A549 (cell line): ENCODE measurements at regions not wholly inside any gene's neighbourhood (a gene's known extent, or its start where the extent isn't known, plus 50 kb on each side); places are given as distances from the start of the nearest gene placed in this dataset.

ENCODE experiments used
- BCL3 ChIP-seq: fragments of >200 bp; sonication (Bioruptor Twin); formaldehyde crosslinking; IDR thresholded peaks from 3 replicates; pipeline ENCODE4 v1.6.1; 2016
- CTCF ChIP-seq: fragments of >200 bp; sonication (Bioruptor Twin); formaldehyde crosslinking; IDR thresholded peaks from 3 replicates; pipeline ENCODE4 v1.5.1; 2016
- ELK1 ChIP-seq: fragments of 150-350 bp; IDR thresholded peaks from 2 replicates; pipeline ENCODE4 v1.6.1; 2014; ENCODE audit warnings: low read depth, mild to moderate bottlenecking, low read length
- EP300 ChIP-seq, 2 experiments: fragments of >200 bp; sonication (Bioruptor Twin); formaldehyde crosslinking; IDR thresholded peaks; 2 replicates in 1 of 2; 3 replicates in 1 of 2; pipeline ENCODE4 v1.6.1; 2016 to 2017
- HMGXB4 ChIP-seq: fragments of 250-450 bp; sonication (Bioruptor Pico); IDR thresholded peaks from 2 replicates; pipeline ENCODE4 v1.5.0; 2021; ENCODE audit warnings: mild to moderate bottlenecking, moderate library complexity, borderline replicate concordance
- POLR2A ChIP-seq: IDR thresholded peaks from 2 replicates; pipeline ENCODE4 v1.6.1; 2012; ENCODE audit warnings: mild to moderate bottlenecking, low read length
- RFX5 ChIP-seq: fragments of 450-650 bp; IDR thresholded peaks from 2 replicates; pipeline ENCODE4 v1.7.1; 2014; ENCODE audit warnings: antibody characterized with exemption, mild to moderate bottlenecking, moderate library complexity
- USF2 ChIP-seq: fragments of 450-650 bp; IDR thresholded peaks from 2 replicates; pipeline ENCODE4 v1.6.1; 2014; ENCODE audit warnings: antibody characterized with exemption

GRCh38 chr11:43602670-43603069 lies 77.9 kb upstream of the HSD17B12 start:
- no peak for TF ChIP-seq CTCF
- no peak for TF ChIP-seq POLR2A
- TF ChIP-seq USF2, result no peak
- no peak for TF ChIP-seq EP300 (IDR thresholded peaks at IDR 0.05)
- TF ChIP-seq RFX5, result no peak
- no peak for TF ChIP-seq ELK1
- no peak for TF ChIP-seq BCL3
- no peak for TF ChIP-seq HMGXB4 (CRISPR knock-in tag)
